ENCODE measurements at regions not wholly inside any gene's neighbourhood (a gene's known extent, or its start where the extent isn't known, plus 50 kb on each side); places are given as distances from the start of the nearest gene placed in this dataset.
"Not testable (repeated sequence)": the region's sequence is repeated elsewhere in the genome, so short reads cannot be mapped to it uniquely, and the experiment has no call there.

- no peak for DNase-seq
Measured at GRCh38 chr12:105483691-105484090, 153.2 kb downstream of the C12orf75 start.

DNA sequence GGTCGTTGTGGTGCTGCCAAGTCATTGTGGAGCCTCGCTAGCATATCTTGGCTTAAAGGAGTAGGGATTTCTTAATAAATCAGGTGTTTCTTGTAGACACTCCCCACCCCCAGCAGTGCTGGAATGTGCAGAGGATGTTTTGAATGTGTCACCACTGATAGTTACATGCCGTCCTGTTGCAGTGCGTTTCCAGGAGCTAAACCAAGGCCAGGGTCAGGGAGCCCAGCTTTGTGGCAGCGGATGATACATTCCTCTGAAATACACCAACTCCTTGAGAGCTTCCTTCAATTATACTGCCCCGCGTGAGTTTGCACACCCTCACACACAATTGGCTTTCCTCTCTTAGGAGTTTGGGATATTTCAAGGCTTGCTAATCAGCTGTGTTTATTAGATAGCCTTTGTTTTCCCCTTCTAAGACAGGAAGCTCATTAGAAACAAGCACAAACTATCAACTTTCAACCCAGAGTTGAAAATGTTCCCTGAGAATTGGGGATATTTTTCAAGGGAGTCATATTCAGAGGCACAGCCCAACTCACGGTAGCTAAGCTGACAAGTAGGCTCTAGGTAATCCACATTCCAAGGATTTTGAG lies 154.9 kb downstream of the C12orf75 start:
- DNase-seq, result no peak

- no peak for DNase-seq
Measured at GRCh38 chr12:105485921-105486320, 155.4 kb downstream of the C12orf75 start.

- no peak for DNase-seq
Measured at GRCh38 chr12:105487963-105488362, 157.5 kb downstream of the C12orf75 start.

DNA sequence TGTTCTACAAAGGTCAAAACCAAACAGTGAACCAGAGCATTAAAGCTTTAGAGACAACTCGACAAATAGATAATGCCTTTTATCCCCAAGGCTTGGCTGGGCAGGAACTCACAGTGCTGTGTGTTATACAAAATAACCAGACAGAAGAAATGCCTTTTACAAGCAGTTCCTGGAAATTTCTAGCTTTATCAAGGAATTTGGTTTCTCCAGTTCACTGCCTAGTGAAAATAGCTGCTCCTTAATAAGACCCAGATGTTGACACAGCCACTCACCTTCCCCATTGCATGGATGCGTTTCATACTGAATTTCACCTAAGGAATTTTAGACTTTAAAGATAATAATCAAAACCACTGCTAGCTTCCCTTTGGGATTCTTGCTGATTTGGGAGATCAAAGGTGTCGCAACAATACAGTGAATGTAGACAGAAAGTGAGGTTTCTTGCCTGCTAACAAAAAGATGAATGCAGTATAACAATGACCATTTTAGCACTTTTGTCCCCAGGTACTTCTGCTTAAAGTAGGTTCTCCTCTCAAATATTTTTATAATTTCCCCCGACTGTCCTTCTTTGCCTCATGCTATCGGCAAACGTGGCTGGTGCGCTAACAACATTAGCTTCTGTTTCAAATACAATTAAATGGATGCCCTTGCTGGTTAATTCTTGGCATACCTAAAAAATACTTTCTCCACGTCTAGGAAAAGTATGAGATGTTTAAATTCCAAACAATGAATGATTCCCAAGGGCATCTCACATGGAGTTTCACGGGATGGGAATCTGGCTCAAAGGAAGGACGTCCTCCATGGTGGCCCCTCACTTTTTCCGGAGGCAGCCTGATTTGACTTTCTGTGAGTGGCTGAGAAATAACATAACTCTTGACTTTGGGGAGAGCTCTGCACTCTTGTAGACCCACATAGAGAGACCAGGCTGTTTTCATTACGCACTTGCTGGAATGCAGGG lies 162.4 kb downstream of the C12orf75 start:
- no peak for DNase-seq

DNA sequence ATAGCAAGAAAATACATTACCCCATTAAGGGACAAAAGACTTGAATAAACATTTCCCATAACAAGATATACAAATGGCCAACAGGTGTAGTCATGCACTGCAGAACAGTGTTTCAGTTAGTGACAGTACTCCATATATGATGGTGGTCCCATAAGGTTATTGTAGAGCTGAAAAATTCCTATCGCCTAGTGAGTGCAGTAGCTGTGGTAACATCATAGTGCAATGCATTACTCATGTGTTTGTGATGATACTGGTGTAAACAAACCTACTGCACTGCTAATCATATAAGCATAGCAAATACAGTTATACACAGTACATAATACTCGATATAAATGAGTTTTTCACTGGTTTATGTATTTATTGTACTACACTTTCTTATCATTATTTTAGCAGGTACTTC lies 168.7 kb downstream of the C12orf75 start:
- DNase-seq, result peak; percentile 4

GRCh38 chr12:105500676-105501075 lies 170.2 kb downstream of the C12orf75 start:
- not testable (repeated sequence) for DNase-seq

DNA sequence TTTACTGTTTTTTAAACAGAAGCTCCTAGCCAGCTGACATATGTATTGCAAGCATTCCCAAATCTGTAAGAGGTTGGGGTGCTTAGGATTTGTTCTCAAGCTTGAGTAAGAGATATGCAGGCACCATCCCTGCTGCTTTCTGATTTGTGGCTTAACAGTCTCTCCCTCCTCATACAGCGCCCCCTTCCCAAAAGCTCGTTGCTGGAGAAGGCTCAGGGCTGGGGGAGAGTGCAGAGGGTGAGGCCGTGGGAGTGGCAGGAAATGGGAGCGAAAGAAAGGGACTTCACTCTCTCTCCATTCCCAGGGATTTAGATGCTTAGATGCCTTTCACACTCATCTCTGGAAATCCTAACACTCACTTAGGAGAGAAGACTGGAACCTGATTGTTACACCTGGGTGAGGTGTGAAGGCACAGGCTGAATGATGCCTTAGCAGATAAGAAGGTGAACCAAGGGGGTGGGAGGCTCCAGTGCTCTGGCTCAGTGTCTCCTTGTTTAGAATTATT lies 172.0 kb downstream of the C12orf75 start:
- no peak for DNase-seq

DNA sequence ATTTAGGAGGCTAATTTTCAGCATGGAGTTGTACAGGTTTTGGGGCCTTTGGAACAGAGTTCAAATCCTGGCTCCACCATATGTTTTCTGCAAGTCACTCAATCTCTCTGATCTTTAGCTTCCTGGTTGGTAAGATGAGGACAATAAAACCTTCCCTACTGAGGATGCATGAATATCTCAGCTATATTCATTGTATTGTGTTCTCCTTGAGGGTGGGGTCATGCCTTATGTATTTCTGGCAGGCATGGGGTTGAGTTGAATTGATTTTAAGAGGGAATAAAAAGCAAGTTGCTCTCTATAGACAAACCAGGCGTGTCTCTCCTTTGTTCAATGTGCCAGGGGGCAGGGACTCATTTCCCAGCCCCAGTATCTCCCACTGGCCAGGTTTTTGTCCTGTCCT lies 173.1 kb downstream of the C12orf75 start:
- no peak for DNase-seq

DNA sequence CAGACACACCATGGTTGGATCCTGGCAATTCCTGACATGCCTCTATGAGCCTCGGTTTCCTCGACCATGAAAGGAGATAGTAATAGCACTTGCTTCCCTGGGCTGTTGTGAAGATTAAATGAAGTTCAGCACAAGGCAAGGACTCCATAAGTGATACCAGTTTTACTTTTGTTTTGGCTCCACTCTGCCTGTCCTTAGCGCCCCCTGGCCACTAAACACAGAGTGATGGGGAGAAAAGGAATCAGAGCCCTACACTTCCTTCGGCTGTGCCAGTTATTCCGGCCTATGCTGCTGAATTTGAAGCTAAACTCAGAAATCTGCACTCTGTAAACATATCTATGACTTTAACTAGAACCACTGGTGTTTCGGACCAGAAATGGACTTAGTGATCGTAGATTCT lies 173.8 kb downstream of the C12orf75 start:
- DNase-seq, result no peak

DNA sequence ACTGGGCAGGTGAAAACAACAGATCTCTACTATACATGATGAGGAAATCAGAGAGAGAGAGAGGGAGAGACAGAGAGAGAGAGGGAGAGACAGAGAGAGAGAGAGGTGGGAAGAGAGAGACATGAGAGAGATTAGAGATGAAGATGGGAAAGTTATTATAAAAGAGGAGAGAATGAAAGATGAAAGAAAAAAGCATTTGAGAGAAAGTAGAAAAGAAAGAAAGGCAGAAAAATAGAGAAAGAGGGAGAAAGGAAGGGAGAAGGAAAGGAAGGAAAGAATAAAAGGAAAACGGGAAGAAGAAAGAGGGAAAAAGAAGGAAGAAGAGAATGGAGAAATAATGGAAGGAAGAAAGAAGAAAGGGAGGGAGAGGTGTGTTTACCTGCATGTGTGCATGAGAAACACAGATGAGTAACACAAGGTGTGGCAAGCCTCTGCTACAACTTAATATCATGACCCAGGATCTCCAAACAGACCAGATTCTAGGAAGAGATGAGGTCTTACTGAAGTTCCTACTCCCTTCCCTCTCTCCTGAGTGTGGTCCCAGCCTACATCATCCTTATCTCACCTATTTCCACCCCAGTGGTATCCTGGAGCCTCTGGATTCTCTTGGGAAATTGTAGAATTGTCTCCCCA lies 176.3 kb downstream of the C12orf75 start:
- no peak for DNase-seq

DNA sequence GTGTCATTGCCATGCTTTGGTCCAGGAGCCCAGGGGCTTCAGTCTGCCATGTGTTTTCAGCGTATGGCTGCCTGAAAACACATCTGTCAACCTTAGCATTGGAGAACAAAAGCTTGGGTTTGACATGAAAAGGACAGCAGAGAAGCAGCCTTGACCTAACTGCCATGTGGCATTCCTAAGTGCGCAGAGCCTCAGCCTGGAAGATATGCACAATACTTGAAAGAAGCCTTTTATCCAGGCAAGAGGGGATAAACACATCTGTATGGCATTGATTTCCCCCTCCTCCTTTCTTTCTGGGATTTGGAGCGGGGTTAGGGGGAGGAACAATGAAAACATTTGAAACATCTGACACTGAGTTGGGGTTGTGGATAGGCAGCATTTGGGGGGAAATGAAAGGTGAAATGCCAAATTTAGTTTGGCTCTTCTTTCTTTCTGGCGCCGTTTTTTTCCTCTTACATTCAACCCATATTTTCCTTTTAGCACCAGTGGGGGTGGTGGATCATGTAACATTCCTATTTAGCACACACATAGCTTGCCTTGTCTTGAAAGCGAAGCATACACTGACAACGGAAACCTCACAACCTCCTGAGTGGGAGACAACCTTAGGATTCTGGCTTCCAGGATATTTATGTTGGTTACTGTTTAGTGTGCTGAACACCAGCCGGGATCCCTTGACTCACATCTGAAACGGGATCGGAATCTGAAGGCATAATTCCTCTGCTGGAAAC lies 177.0 kb downstream of the C12orf75 start:
- DNase-seq, result no peak

DNA sequence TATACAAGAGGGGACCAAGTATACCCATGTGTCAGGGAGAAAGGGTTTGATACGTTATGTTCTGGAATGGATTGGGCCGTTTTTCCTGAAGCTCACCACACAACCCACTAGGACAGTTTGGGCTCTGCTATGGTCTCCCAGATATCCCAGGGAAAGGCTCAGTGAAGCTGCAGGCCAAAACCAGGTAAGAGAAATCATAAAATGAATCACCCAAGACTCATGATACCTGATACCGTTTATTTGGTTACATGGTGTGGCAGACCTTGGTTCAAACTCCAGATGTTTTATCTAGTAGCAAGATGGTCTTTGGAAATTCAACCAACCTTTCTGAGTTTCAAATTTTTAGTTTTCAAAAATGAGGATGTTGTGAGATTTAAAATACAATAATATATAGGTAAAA lies 177.6 kb downstream of the C12orf75 start:
- no peak for DNase-seq

- no peak for DNase-seq
Measured at GRCh38 chr12:105510526-105510925, 180.0 kb downstream of the C12orf75 start.

- not testable (repeated sequence) for DNase-seq
Measured at GRCh38 chr12:105512861-105513260, 182.4 kb downstream of the C12orf75 start.

GRCh38 chr12:105522166-105522825 lies 191.8 kb downstream of the C12orf75 start:
- no peak for DNase-seq

- no peak for DNase-seq
Measured at GRCh38 chr12:105523164-105524057, 192.9 kb downstream of the C12orf75 start.

GRCh38 chr12:105524961-105525360 lies 194.5 kb downstream of the C12orf75 start:
- DNase-seq, result no peak

DNA sequence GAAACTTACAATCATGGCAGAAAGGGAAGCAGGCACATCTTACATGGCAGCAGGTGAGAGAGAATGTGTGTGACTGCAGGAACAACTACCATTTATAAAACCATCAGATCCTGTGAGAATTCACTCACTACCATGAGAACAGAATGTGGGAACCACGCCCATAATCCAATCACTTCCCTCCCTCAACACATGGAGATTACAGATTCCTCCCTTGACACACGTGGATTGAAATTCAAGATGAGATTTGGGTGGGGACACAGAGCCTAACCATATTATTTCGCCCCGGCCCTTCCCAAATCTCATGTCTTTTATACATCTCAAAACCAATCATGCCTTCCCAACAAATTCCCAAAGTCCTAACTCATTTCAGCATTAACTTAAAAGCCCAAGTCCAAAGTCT lies 203.6 kb downstream of the C12orf75 start:
- no peak for DNase-seq

- not testable (repeated sequence) for DNase-seq
Measured at GRCh38 chr12:105535033-105535432, 204.5 kb downstream of the C12orf75 start.

GRCh38 chr12:105538880-105539279 lies 208.4 kb downstream of the C12orf75 start:
- no peak for DNase-seq
